ENCODE measurements at regions not wholly inside any gene's neighbourhood (a gene's known extent, or its start where the extent isn't known, plus 50 kb on each side); places are given as distances from the start of the nearest gene placed in this dataset.

DNA sequence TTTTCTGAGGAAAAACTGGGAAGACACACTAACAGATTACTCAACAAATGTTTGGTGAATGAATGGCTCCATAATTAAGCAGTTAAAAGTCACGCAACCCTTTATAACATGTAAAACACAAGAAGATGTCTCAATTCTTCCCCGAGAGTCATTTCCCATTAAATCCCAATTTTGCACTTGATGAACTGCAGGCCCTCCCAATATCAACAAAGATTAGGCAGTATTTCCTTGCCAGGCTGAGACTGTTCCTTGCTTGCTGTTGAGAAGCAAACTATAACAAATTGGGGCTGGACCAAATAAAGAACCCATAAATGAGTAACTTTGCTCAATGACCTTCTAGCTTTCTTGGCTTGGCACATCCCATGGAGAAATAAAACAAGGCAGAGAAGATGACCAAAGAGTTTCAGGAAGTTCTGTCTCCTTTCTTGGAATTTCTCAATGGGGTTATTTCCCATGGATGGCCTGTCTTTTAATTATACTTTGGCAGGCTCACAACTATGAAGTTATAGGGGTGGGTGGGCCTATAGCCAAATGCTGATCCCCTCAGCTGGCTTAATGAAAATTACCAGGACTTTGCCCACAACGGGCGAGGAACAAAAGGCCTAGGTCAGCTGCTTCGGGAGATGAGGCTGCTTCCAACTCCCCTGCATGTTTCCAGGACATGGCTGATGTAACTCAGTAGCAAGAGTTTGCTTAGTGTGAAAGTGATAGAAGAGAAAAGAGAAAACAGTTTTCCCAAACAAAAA lies 243.1 kb upstream of the RFX3 start:
- POLR2A ChIA-PET: no interaction called here

DNA sequence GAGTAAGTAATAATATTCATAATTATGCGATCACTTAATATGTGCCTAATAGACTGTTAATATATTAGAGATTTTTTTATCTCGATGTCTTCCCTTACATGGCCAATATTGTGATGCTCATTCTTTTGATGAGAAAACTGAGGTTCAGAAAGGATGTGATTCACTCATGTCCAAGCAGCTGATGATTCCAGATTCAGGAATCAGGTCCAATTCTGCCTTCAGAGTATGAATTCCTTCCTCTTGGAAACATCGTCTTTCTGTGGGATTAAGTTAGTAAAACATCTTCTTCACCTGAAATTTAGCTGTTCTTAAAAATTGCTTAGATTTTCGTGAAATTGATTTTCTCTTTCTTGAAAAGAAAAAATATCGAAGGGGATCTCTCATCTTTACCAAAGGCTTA lies 242.5 kb upstream of the RFX3 start:
- H3K36me3 ChIP-seq (ENCODE audit: control insufficient read depth in 1 of 2, insufficient read depth in 2 of 2, low read length in 2 of 2): no peaks in the 10 kb centered on the region
- no peaks in the 10 kb centered on the region for H3K9me2 ChIP-seq (ENCODE audit: insufficient read depth)
- no peaks in the 10 kb centered on the region for H3K9me3 ChIP-seq (ENCODE audit: control insufficient read depth in 1 of 2, insufficient read depth in 1 of 2, low read depth in 1 of 2, low read length in 2 of 2)
- H2AFZ ChIP-seq (ENCODE audit: low read depth, low read length, poor library complexity, severe bottlenecking): no peak overlapping the region
- POLR2A ChIA-PET: no interaction called here
- no peaks in the 10 kb centered on the region for H3K79me2 ChIP-seq (ENCODE audit: insufficient read depth, low read length)
- intact Hi-C loops (cut with micrococcal nuclease): no loop called here
- H4K20me1 ChIP-seq (ENCODE audit: insufficient read depth): no peaks in the 10 kb centered on the region
- H3K27ac ChIP-seq (ENCODE audit: low read depth, low read length): no peak overlapping the region
- no peak overlapping the region for H3K4me3 ChIP-seq (replicated peaks in 1 of 2; ENCODE audit: low read depth in 1 of 2, low read length in 2 of 2)
- H3K4me1 ChIP-seq (ENCODE audit: control insufficient read depth in 1 of 2, insufficient read depth in 2 of 2, low read length in 2 of 2): no peaks in the 10 kb centered on the region
- no TSS peak for BruUV-seq (replicated peaks)
- RAD21 ChIA-PET (ENCODE audit: low non-redundant PET in 1 of 2, low total read pairs in 2 of 2, uncharacterized antibody in 2 of 2, unreplicated experiment in 2 of 2): no interaction called here
- ATAC-seq (no peak), DNase-seq (ENCODE audit: low read depth, low spot score) (no peak)
- H3K9ac ChIP-seq (ENCODE audit: low read length): no peak overlapping the region
- no peak overlapping the region for H3K4me2 ChIP-seq (ENCODE audit: low read length)
- CTCF ChIA-PET: no interaction called here
- H3K27me3 ChIP-seq (ENCODE audit: insufficient read depth, low read length): no peaks in the 10 kb centered on the region
- TF ChIP-seq, protein P1, sequence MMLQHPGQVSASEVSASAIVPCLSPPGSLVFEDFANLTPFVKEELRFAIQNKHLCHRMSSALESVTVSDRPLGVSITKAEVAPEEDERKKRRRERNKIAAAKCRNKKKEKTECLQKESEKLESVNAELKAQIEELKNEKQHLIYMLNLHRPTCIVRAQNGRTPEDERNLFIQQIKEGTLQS (IDR thresholded peaks at IDR 0.05): no peak
- TF ChIP-seq EGR1 (IDR thresholded peaks at IDR 0.05; ENCODE audit: low read depth): no peak
- TF ChIP-seq, protein P2, sequence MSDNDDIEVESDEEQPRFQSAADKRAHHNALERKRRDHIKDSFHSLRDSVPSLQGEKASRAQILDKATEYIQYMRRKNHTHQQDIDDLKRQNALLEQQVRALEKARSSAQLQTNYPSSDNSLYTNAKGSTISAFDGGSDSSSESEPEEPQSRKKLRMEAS (IDR thresholded peaks at IDR 0.05): no peak
- TF ChIP-seq, protein P3, sequence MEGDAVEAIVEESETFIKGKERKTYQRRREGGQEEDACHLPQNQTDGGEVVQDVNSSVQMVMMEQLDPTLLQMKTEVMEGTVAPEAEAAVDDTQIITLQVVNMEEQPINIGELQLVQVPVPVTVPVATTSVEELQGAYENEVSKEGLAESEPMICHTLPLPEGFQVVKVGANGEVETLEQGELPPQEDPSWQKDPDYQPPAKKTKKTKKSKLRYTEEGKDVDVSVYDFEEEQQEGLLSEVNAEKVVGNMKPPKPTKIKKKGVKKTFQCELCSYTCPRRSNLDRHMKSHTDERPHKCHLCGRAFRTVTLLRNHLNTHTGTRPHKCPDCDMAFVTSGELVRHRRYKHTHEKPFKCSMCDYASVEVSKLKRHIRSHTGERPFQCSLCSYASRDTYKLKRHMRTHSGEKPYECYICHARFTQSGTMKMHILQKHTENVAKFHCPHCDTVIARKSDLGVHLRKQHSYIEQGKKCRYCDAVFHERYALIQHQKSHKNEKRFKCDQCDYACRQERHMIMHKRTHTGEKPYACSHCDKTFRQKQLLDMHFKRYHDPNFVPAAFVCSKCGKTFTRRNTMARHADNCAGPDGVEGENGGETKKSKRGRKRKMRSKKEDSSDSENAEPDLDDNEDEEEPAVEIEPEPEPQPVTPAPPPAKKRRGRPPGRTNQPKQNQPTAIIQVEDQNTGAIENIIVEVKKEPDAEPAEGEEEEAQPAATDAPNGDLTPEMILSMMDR (IDR thresholded peaks at IDR 0.05 in 2 of 3, conservative IDR thresholded peaks at IDR 0.05 in 1 of 3; ENCODE audit: borderline replicate concordance in 1 of 3, insufficient read depth in 1 of 3, low read depth in 2 of 3, low read length in 2 of 3): no peak
- TF ChIP-seq POLR2AphosphoS5 (IDR thresholded peaks at IDR 0.05; ENCODE audit: low read depth, low read length): no peak
- no peak for TF ChIP-seq ELF1 (IDR thresholded peaks at IDR 0.05; ENCODE audit: borderline replicate concordance, low read depth)
- TF ChIP-seq EZH2phosphoT487 (IDR thresholded peaks at IDR 0.05; ENCODE audit: borderline replicate concordance): no peak
- no peak for TF ChIP-seq CBX3 (IDR thresholded peaks at IDR 0.05; ENCODE audit: low read depth)
- no peak for TF ChIP-seq FOSL1 (IDR thresholded peaks at IDR 0.05; ENCODE audit: low read depth)
- no peak for TF ChIP-seq JUND (IDR thresholded peaks at IDR 0.05)
- no peak for TF ChIP-seq ZNF274 (IDR thresholded peaks at IDR 0.05; ENCODE audit: low read depth, low read length)

More for the DNA sequence above, 243.1 kb upstream of the RFX3 start:
- Histone ChIP-seq H3K36me3 (ENCODE audit: control insufficient read depth in 1 of 2, insufficient read depth in 2 of 2, low read length in 2 of 2) (no peaks in the 10 kb centered on the region), H3K79me2 (ENCODE audit: insufficient read depth, low read length) (no peaks in the 10 kb centered on the region), H3K27me3 (ENCODE audit: insufficient read depth, low read length) (no peaks in the 10 kb centered on the region), H2AFZ (ENCODE audit: low read depth, low read length, poor library complexity, severe bottlenecking) (no peak overlapping the region), H3K9me3 (ENCODE audit: control insufficient read depth in 1 of 2, insufficient read depth in 1 of 2, low read depth in 1 of 2, low read length in 2 of 2) (no peaks in the 10 kb centered on the region), H4K20me1 (ENCODE audit: insufficient read depth) (no peaks in the 10 kb centered on the region), H3K9ac (ENCODE audit: low read length) (no peak overlapping the region), H3K4me1 (ENCODE audit: control insufficient read depth in 1 of 2, insufficient read depth in 2 of 2, low read length in 2 of 2) (no peaks in the 10 kb centered on the region), H3K27ac (ENCODE audit: low read depth, low read length) (no peak overlapping the region), H3K9me2 (ENCODE audit: insufficient read depth) (no peaks in the 10 kb centered on the region), H3K4me2 (ENCODE audit: low read length) (no peak overlapping the region), H3K4me3 (replicated peaks in 1 of 2; ENCODE audit: low read depth in 1 of 2, low read length in 2 of 2) (no peak overlapping the region)
- no TSS peak for BruUV-seq (replicated peaks)
- CTCF ChIA-PET: no interaction called here
- intact Hi-C loops (cut with micrococcal nuclease): no loop called here
- no peak for TF ChIP-seq YY1 (IDR thresholded peaks at IDR 0.05; ENCODE audit: extremely low read depth, insufficient replicate concordance, low read depth, low read length)
- TF ChIP-seq, protein P4, sequence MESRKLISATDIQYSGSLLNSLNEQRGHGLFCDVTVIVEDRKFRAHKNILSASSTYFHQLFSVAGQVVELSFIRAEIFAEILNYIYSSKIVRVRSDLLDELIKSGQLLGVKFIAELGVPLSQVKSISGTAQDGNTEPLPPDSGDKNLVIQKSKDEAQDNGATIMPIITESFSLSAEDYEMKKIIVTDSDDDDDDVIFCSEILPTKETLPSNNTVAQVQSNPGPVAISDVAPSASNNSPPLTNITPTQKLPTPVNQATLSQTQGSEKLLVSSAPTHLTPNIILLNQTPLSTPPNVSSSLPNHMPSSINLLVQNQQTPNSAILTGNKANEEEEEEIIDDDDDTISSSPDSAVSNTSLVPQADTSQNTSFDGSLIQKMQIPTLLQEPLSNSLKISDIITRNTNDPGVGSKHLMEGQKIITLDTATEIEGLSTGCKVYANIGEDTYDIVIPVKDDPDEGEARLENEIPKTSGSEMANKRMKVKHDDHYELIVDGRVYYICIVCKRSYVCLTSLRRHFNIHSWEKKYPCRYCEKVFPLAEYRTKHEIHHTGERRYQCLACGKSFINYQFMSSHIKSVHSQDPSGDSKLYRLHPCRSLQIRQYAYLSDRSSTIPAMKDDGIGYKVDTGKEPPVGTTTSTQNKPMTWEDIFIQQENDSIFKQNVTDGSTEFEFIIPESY (IDR thresholded peaks at IDR 0.05; ENCODE audit: extremely low read depth, insufficient replicate concordance, low read length): no peak
- TF ChIP-seq, protein P2 (IDR thresholded peaks at IDR 0.05): no peak
- TF ChIP-seq EZH2 (IDR thresholded peaks at IDR 0.05): no peak
- no peak for TF ChIP-seq POLR2AphosphoS5 (IDR thresholded peaks at IDR 0.05; ENCODE audit: low read depth, low read length)
- TF ChIP-seq FOSL1 (IDR thresholded peaks at IDR 0.05; ENCODE audit: low read depth): no peak
- no peak for TF ChIP-seq SRF (IDR thresholded peaks at IDR 0.05; ENCODE audit: low read depth)
- TF ChIP-seq CBX3 (IDR thresholded peaks at IDR 0.05; ENCODE audit: low read depth): no peak
- RAD21 ChIA-PET (ENCODE audit: low non-redundant PET in 1 of 2, low total read pairs in 2 of 2, uncharacterized antibody in 2 of 2, unreplicated experiment in 2 of 2): no interaction called here
- no peak for ATAC-seq
- DNase-seq (ENCODE audit: low read depth, low spot score): no peak
